H9 (cell line): ENCODE measurements at regions not wholly inside any gene's neighbourhood (a gene's known extent, or its start where the extent isn't known, plus 50 kb on each side); places are given as distances from the start of the nearest gene placed in this dataset.

Experiments
- DNase-seq: peaks from one replicate; pipeline ENCODE4 v3.0.0-alpha.2; 2017
- H2AFZ ChIP-seq: one replicate; pipeline ENCODE4 v1.6.1; 2013; ENCODE audit warnings: mild to moderate bottlenecking, low read length, control low read depth, moderate library complexity
- H2AK5ac ChIP-seq: 2 replicates; pipeline ENCODE4 v1.6.1; 2013; ENCODE audit warnings: low read length, control low read depth, mixed read lengths; ENCODE audit not compliant: insufficient read length
- H2BK120ac ChIP-seq: one replicate; pipeline ENCODE4 v1.6.1; 2013; ENCODE audit warnings: low read depth, mild to moderate bottlenecking, low read length, control low read depth, inconsistent platforms; ENCODE audit not compliant: poor library complexity, severe bottlenecking
- H2BK12ac ChIP-seq: 2 replicates; pipeline ENCODE4 v1.6.1; 2013; ENCODE audit warnings: low read length, control low read depth, mixed read lengths, low read depth; ENCODE audit not compliant: insufficient read length
- H2BK15ac ChIP-seq: 2 replicates; pipeline ENCODE4 v1.6.1; 2013; ENCODE audit warnings: low read depth, low read length, control low read depth
- H2BK20ac ChIP-seq: one replicate; pipeline ENCODE4 v1.6.1; 2013; ENCODE audit warnings: low read depth, mild to moderate bottlenecking, low read length, control low read depth, inconsistent platforms; ENCODE audit not compliant: poor library complexity, severe bottlenecking
- H2BK5ac ChIP-seq: 2 replicates; pipeline ENCODE4 v1.6.1; 2013; ENCODE audit warnings: low read length, control low read depth, mixed read lengths; ENCODE audit not compliant: insufficient read length
- H3K14ac ChIP-seq: 2 replicates; pipeline ENCODE4 v1.6.1; 2013; ENCODE audit warnings: low read length, control low read depth; ENCODE audit not compliant: insufficient read depth
- H3K18ac ChIP-seq: 2 replicates; pipeline ENCODE4 v1.6.1; 2013; ENCODE audit warnings: low read depth, mild to moderate bottlenecking, mixed read lengths, low read length, control low read depth; ENCODE audit not compliant: insufficient read length
- H3K23ac ChIP-seq: 2 replicates; pipeline ENCODE4 v1.6.1; 2013; ENCODE audit warnings: low read length, control low read depth, mixed read lengths, low read depth; ENCODE audit not compliant: insufficient read length
- H3K23me2 ChIP-seq: 2 replicates; pipeline ENCODE4 v1.6.1; 2013; ENCODE audit warnings: low read depth, mild to moderate bottlenecking, mixed read lengths, low read length, control low read depth; ENCODE audit not compliant: insufficient read length, poor library complexity, severe bottlenecking
- H3K27ac ChIP-seq: 2 replicates; pipeline ENCODE4 v1.5.1; 2013; ENCODE audit warnings: low read length, control low read depth, mixed read lengths, low read depth; ENCODE audit not compliant: insufficient read length
- H3K27me3 ChIP-seq: 2 replicates; pipeline ENCODE4 v1.6.1; 2013; ENCODE audit warnings: low read length, control low read depth, inconsistent platforms; ENCODE audit not compliant: insufficient read depth
- H3K4ac ChIP-seq: 2 replicates; pipeline ENCODE4 v1.6.1; 2013; ENCODE audit warnings: low read depth, mild to moderate bottlenecking, control low read depth, inconsistent platforms, low read length, moderate library complexity
- H3K4me1 ChIP-seq: 2 replicates; pipeline ENCODE4 v1.6.1; 2013; ENCODE audit warnings: low read length, control low read depth, inconsistent platforms; ENCODE audit not compliant: insufficient read depth
- H3K4me2 ChIP-seq: 2 replicates; pipeline ENCODE4 v1.6.1; 2013; ENCODE audit warnings: low read length, control low read depth, mixed read lengths; ENCODE audit not compliant: insufficient read length, insufficient read depth
- H3K56ac ChIP-seq: 2 replicates; pipeline ENCODE4 v1.6.1; 2013; ENCODE audit warnings: low read depth, mild to moderate bottlenecking, mixed read lengths, low read length, control low read depth; ENCODE audit not compliant: insufficient read length
- H3K79me1 ChIP-seq: 2 replicates; pipeline ENCODE4 v1.6.1; 2013; ENCODE audit warnings: low read depth, mild to moderate bottlenecking, moderate library complexity, low read length, control low read depth, inconsistent platforms; ENCODE audit not compliant: insufficient read depth, poor library complexity, severe bottlenecking
- H3K79me2 ChIP-seq: 2 replicates; pipeline ENCODE4 v1.6.1; 2013; ENCODE audit warnings: low read length, control low read depth, inconsistent platforms; ENCODE audit not compliant: insufficient read depth
- H3K9ac ChIP-seq: 2 replicates; pipeline ENCODE4 v1.6.1; 2013; ENCODE audit warnings: low read length, control low read depth, mixed read lengths; ENCODE audit not compliant: insufficient read length; ENCODE audit errors: extremely low read depth
- H3K9me3 ChIP-seq: one replicate; pipeline ENCODE4 v1.6.1; 2013; ENCODE audit warnings: low read depth, low read length, inconsistent platforms; ENCODE audit not compliant: control insufficient read depth
- H3T11ph ChIP-seq: one replicate; pipeline ENCODE4 v1.6.1; 2013; ENCODE audit warnings: mild to moderate bottlenecking, low read length, control low read depth, inconsistent platforms
- H4K20me1 ChIP-seq: one replicate; pipeline ENCODE4 v1.6.1; 2013; ENCODE audit not compliant: control insufficient read depth, insufficient read length, insufficient read depth
- H4K5ac ChIP-seq: 2 replicates; pipeline ENCODE4 v1.6.1; 2013; ENCODE audit warnings: low read depth, mild to moderate bottlenecking, mixed read lengths, low read length, control low read depth; ENCODE audit not compliant: insufficient read length
- H4K8ac ChIP-seq: replicated peaks from 2 replicates; pipeline ENCODE4 v1.6.1; 2013; ENCODE audit warnings: low read length, control low read depth, mixed read lengths, low read depth; ENCODE audit not compliant: insufficient read length
- H4K91ac ChIP-seq: 2 replicates; pipeline ENCODE4 v1.6.1; 2013; ENCODE audit warnings: low read depth, mild to moderate bottlenecking, moderate library complexity, mixed read lengths, low read length, control low read depth; ENCODE audit not compliant: insufficient read length
- H3K27ac Mint-ChIP-seq, 3 experiments: 2 replicates in 2 of 3; 3 replicates in 1 of 3; pipeline ENCODE4 v1.8.0; 2020 to 2021; ENCODE audit warnings: mixed read lengths in 3 of 3, mild to moderate bottlenecking in 1 of 3, moderate library complexity in 1 of 3
- H3K27me3 Mint-ChIP-seq: 2 replicates; pipeline ENCODE4 v1.8.0; 2021; ENCODE audit warnings: low read depth, mild to moderate bottlenecking, moderate library complexity, mixed read lengths
- H3K36me3 Mint-ChIP-seq, 3 experiments: 2 replicates in 2 of 3; 3 replicates in 1 of 3; pipeline ENCODE4 v1.8.0; 2020 to 2021; ENCODE audit warnings: low read depth in 3 of 3, mixed read lengths in 3 of 3; ENCODE audit not compliant: insufficient read depth in 1 of 3
- H3K4me1 Mint-ChIP-seq, 2 experiments: 2 replicates each; pipeline ENCODE4 v1.8.0; 2020; ENCODE audit warnings: mixed read lengths in 2 of 2
- H3K4me3 Mint-ChIP-seq, 2 experiments: 2 replicates in 1 of 2; 3 replicates in 1 of 2; pipeline ENCODE4 v1.8.0; 2020 to 2021; ENCODE audit warnings: mild to moderate bottlenecking in 2 of 2, mixed read lengths in 2 of 2, moderate library complexity in 1 of 2
- H3K9me3 Mint-ChIP-seq, 2 experiments: 2 replicates in 1 of 2; 3 replicates in 1 of 2; pipeline ENCODE4 v1.8.0; 2020; ENCODE audit warnings: mild to moderate bottlenecking in 2 of 2, mixed read lengths in 2 of 2, moderate library complexity in 1 of 2
- CTCF ChIP-seq: fragments of 200-600 bp; sonication (generic); conservative IDR thresholded peaks from 3 replicates; pipeline ENCODE4 v1.8.0; 2021; ENCODE audit warnings: antibody characterized with exemption, mild to moderate bottlenecking
- WGBS: extraction: QIAGEN DNeasy Blood & Tissue Kit; methylation state at CpG from one replicate; pipeline ENCODE4 v1.1.7; 2013; ENCODE audit warnings: missing lambda C conversion rate, low lambda C conversion rate, mixed read lengths; ENCODE audit not compliant: insufficient read length; ENCODE audit errors: extremely low coverage; 5-methylcytosine and 5-hydroxymethylcytosine counted together

- Histone ChIP-seq H3K79me1 (no peaks in the 10 kb centered on the region), H3K4me2 (no peak overlapping the region), H2AK5ac (no peak overlapping the region), H2AFZ (no peak overlapping the region), H4K20me1 (no peaks in the 10 kb centered on the region), H3K27me3 (no peaks in the 10 kb centered on the region), H3K79me2 (no peaks in the 10 kb centered on the region), H4K91ac (no peak overlapping the region), H3T11ph (no peak overlapping the region), H4K8ac (no peak overlapping the region), H2BK20ac (no peak overlapping the region), H3K9me3 (no peaks in the 10 kb centered on the region), H3K23me2 (no peaks in the 10 kb centered on the region), H3K56ac (no peak overlapping the region), H3K9ac (no peak overlapping the region), H4K5ac (no peak overlapping the region), H3K27ac (no peak overlapping the region), H2BK5ac (no peak overlapping the region), H3K4ac (no peak overlapping the region), H3K14ac (no peak overlapping the region), H2BK12ac (no peak overlapping the region), H2BK15ac (no peak overlapping the region), H3K23ac (no peak overlapping the region), H3K18ac (no peak overlapping the region), H3K4me1 (no peaks in the 10 kb centered on the region), H2BK120ac (no peak overlapping the region)
- H3K27ac Mint-ChIP-seq: no peak overlapping the region
- H3K9me3 Mint-ChIP-seq: no peaks in the 10 kb centered on the region
- H3K4me1 Mint-ChIP-seq: peaks cover 0 to 6% of the 10 kb centered on the region in 2 experiments; a peak in 1 of 4 replicates
- no peak overlapping the region for H3K4me3 Mint-ChIP-seq
- DNase-seq: no peak
- H3K27me3 Mint-ChIP-seq: no peaks in the 10 kb centered on the region; the same call in 1 of the 2 replicates
- no CpG with 5 or more reads among the region's 3 CpGs for WGBS
- TF ChIP-seq CTCF: no peak
- no peaks in the 10 kb centered on the region; a peak in 1 of 7 replicates for H3K36me3 Mint-ChIP-seq
Observed at GRCh38 chr20:39789411-39789810, 827.3 kb downstream of the DHX35 start.
